Hepatocyte (in vitro differentiated cells): ENCODE measurements at regions not wholly inside any gene's neighbourhood (a gene's known extent, or its start where the extent isn't known, plus 50 kb on each side); places are given as distances from the start of the nearest gene placed in this dataset.

ENCODE experiments used
- DNase-seq: peaks from one replicate; pipeline ENCODE4 v3.0.0-alpha.2; 2016; ENCODE audit warnings: low spot score
- H2AFZ ChIP-seq: fragments of 200-600 bp; sonication (generic); 2 replicates; pipeline ENCODE4 v1.6.0; 2016; ENCODE audit warnings: antibody characterized with exemption, mild to moderate bottlenecking
- H3K27ac ChIP-seq: fragments of 200-600 bp; sonication (generic); 2 replicates; pipeline ENCODE4 v1.5.1; 2016; ENCODE audit warnings: mild to moderate bottlenecking
- H3K27me3 ChIP-seq: fragments of 200-600 bp; sonication (generic); 2 replicates; pipeline ENCODE4 v1.6.1; 2016
- H3K36me3 ChIP-seq: fragments of 200-600 bp; sonication (generic); replicated peaks from 2 replicates; pipeline ENCODE4 v1.5.1; 2016; ENCODE audit warnings: low read depth; ENCODE audit not compliant: insufficient read depth
- H3K4me1 ChIP-seq: fragments of 200-600 bp; sonication (generic); 2 replicates; pipeline ENCODE4 v1.5.1; 2016; ENCODE audit warnings: mild to moderate bottlenecking, moderate library complexity; ENCODE audit not compliant: insufficient read depth
- H3K4me2 ChIP-seq: fragments of 200-600 bp; sonication (generic); 2 replicates; pipeline ENCODE4 v1.6.0; 2016
- H3K4me3 ChIP-seq: fragments of 200-600 bp; sonication (generic); 2 replicates; pipeline ENCODE4 v1.5.1; 2016; ENCODE audit warnings: mild to moderate bottlenecking
- H3K79me2 ChIP-seq: fragments of 200-600 bp; sonication (generic); 2 replicates; pipeline ENCODE4 v1.6.0; 2017; ENCODE audit warnings: mild to moderate bottlenecking
- H3K9me2 ChIP-seq: fragments of 200-600 bp; sonication (generic); replicated peaks from 2 replicates; pipeline ENCODE4 v1.6.0; 2017; ENCODE audit warnings: mild to moderate bottlenecking; ENCODE audit not compliant: insufficient read depth
- H3K9me3 ChIP-seq: fragments of 200-600 bp; sonication (generic); 2 replicates; pipeline ENCODE4 v1.5.1; 2016; ENCODE audit warnings: low read depth, mild to moderate bottlenecking
- H4K20me1 ChIP-seq: fragments of 200-600 bp; sonication (generic); 2 replicates; pipeline ENCODE4 v1.6.0; 2016; ENCODE audit warnings: mild to moderate bottlenecking; ENCODE audit not compliant: insufficient read depth, poor library complexity, severe bottlenecking
- EZH2 ChIP-seq: fragments of 200-600 bp; sonication (generic); IDR thresholded peaks from 2 replicates; pipeline ENCODE4 v1.6.1; 2016; ENCODE audit warnings: antibody characterized with exemption, mild to moderate bottlenecking, borderline replicate concordance
- EZH2phosphoT487 ChIP-seq: fragments of 200-600 bp; sonication (generic); IDR thresholded peaks from one replicate; pipeline ENCODE4 v1.6.1; 2018; ENCODE audit warnings: antibody characterized with exemption, mild to moderate bottlenecking, low read depth, moderate library complexity; ENCODE audit not compliant: unreplicated experiment, severe bottlenecking
- WGBS: methylation state at CpG from one replicate; pipeline ENCODE4 v1.1.6; 2016; ENCODE audit warnings: low lambda C conversion rate; ENCODE audit errors: missing lambda C conversion rate; 5-methylcytosine and 5-hydroxymethylcytosine counted together
- TF ChIP-seq, protein P1 (sequence below): fragments of 200-600 bp; sonication (generic); IDR thresholded peaks from 2 replicates; pipeline ENCODE4 v1.5.1; 2016; ENCODE audit warnings: antibody characterized with exemption, mild to moderate bottlenecking; ENCODE audit not compliant: poor library complexity

GRCh38 chr9:7739595-7739994 lies 60.0 kb downstream of the DMAC1 start:
- no peaks in the 10 kb centered on the region for H3K9me3 ChIP-seq
- H3K4me2 ChIP-seq = no peak overlapping the region
- H3K79me2 ChIP-seq = no peaks in the 10 kb centered on the region
- no peak overlapping the region for H2AFZ ChIP-seq
- WGBS = 94% methylated on average over 2 of the region's 2 CpGs
- no peak overlapping the region for H3K27ac ChIP-seq
- H3K9me2 ChIP-seq = no peaks in the 10 kb centered on the region
- no peaks in the 10 kb centered on the region for H3K36me3 ChIP-seq
- TF ChIP-seq EZH2phosphoT487 = no peak
- no peak for TF ChIP-seq EZH2
- TF ChIP-seq, protein P1, sequence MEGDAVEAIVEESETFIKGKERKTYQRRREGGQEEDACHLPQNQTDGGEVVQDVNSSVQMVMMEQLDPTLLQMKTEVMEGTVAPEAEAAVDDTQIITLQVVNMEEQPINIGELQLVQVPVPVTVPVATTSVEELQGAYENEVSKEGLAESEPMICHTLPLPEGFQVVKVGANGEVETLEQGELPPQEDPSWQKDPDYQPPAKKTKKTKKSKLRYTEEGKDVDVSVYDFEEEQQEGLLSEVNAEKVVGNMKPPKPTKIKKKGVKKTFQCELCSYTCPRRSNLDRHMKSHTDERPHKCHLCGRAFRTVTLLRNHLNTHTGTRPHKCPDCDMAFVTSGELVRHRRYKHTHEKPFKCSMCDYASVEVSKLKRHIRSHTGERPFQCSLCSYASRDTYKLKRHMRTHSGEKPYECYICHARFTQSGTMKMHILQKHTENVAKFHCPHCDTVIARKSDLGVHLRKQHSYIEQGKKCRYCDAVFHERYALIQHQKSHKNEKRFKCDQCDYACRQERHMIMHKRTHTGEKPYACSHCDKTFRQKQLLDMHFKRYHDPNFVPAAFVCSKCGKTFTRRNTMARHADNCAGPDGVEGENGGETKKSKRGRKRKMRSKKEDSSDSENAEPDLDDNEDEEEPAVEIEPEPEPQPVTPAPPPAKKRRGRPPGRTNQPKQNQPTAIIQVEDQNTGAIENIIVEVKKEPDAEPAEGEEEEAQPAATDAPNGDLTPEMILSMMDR = no peak
- no peak for DNase-seq
- H3K4me1 ChIP-seq = no peaks in the 10 kb centered on the region
- no peaks in the 10 kb centered on the region for H4K20me1 ChIP-seq
- no peak overlapping the region for H3K4me3 ChIP-seq
- H3K27me3 ChIP-seq = no peaks in the 10 kb centered on the region

- Histone ChIP-seq H3K27ac (no peak overlapping the region), H3K36me3 (no peaks in the 10 kb centered on the region), H4K20me1 (no peaks in the 10 kb centered on the region), H2AFZ (no peak overlapping the region), H3K79me2 (no peaks in the 10 kb centered on the region), H3K9me2 (no peaks in the 10 kb centered on the region), H3K4me3 (no peak overlapping the region), H3K27me3 (no peaks in the 10 kb centered on the region), H3K4me1 (no peaks in the 10 kb centered on the region), H3K4me2 (no peak overlapping the region), H3K9me3 (no peaks in the 10 kb centered on the region)
- DNase-seq = no peak
- 87% methylated on average over 2 of the region's 2 CpGs for WGBS
- TF ChIP-seq EZH2 (no peak), EZH2phosphoT487 (no peak)
- TF ChIP-seq, protein P1 = no peak
Measured at GRCh38 chr9:7735311-7735710, 64.3 kb downstream of the DMAC1 start.

GRCh38 chr9:7730164-7730445 lies 69.5 kb downstream of the DMAC1 start:
- WGBS = 79% methylated on average over 1 of the region's 1 CpG
- H4K20me1 ChIP-seq = no peaks in the 10 kb centered on the region
- no peak for DNase-seq
- H3K27me3 ChIP-seq = no peaks in the 10 kb centered on the region
- H3K27ac ChIP-seq = no peak overlapping the region
- H3K4me2 ChIP-seq = no peak overlapping the region
- peaks cover 12% of the 10 kb centered on the region for H3K4me1 ChIP-seq
- no peaks in the 10 kb centered on the region for H3K79me2 ChIP-seq
- no peaks in the 10 kb centered on the region for H3K9me2 ChIP-seq
- no peaks in the 10 kb centered on the region for H3K36me3 ChIP-seq
- H2AFZ ChIP-seq = no peak overlapping the region
- no peaks in the 10 kb centered on the region for H3K9me3 ChIP-seq
- TF ChIP-seq EZH2phosphoT487 = no peak
- TF ChIP-seq, protein P1 = no peak
- TF ChIP-seq EZH2 = no peak
- no peak overlapping the region for H3K4me3 ChIP-seq
